Stimulated activated CD8-positive, alpha-beta memory T cell treated with anti-CD3 and anti-CD28 coated beads, Interleukin-2, amount 100 ng/mL, for 1 hour (primary cell): ENCODE measurements at regions not wholly inside any gene's neighbourhood (a gene's known extent, or its start where the extent isn't known, plus 50 kb on each side); places are given as distances from the start of the nearest gene placed in this dataset.
"Not testable (repeated sequence)": the region's sequence is repeated elsewhere in the genome, so short reads cannot be mapped to it uniquely, and the experiment has no call there.

Source experiments
- DNase-seq, 2 donors: peaks; one replicate each; pipeline ENCODE4 v3.0.0-alpha.2; 2020; ENCODE audit warnings: low read depth in 2 of 2

DNA sequence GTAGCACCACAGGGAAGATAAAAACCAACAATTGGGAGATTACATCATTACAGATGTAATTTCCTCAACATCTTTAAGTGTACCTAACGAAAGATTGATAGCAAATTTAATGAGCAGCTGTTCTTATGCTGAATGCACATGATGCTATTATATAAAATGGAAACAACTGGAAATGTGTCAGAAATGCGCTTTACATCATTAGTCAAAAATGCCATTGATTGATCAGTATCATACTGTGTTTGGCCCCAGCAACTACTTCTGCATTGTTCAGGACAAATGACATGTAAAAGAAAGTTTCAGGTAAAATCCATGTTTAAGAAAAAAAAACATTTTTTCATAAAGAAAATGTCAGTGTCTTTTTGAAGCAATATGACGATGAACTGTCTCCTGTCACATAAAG, 625.5 kb upstream of the MIR17HG start:
- no peak for DNase-seq

DNA sequence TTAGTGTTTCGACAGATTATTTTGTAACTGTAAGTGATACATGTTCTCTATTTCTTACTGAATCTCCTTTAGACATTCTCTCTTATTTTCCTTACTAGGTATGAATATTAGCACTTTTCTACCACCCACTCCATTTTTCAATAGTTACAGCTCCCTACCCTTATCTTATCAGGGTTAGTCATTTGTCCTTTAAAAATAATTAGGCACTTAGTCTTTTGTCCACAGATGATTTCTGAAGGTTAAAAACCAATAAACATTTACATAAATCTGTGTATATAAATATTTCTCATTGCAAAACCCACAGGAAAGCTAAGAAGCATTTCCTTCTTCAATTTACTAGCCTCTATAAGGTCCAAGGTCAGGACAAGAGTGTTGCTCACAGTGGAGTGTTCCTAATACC, 624.1 kb upstream of the MIR17HG start:
- DNase-seq = no peak

DNA sequence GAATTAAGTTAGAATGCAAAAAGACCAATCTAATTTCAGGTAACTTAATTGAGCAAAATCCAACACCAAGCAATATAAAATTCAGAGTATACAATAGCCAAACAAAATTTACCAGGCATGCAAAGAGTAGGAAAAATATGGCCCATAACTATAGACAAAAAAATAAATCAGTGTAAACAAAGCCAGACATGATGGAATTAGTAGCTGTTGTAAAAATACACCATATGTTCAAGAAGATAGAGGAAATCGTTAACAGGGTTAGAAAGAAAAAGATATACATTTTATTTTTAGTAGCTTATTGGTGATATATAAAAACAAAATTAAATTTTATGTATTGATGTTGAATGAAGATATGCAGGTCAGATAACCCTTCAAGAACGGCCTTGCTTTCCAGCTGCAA, 621.1 kb upstream of the MIR17HG start:
- DNase-seq = no peak

DNA sequence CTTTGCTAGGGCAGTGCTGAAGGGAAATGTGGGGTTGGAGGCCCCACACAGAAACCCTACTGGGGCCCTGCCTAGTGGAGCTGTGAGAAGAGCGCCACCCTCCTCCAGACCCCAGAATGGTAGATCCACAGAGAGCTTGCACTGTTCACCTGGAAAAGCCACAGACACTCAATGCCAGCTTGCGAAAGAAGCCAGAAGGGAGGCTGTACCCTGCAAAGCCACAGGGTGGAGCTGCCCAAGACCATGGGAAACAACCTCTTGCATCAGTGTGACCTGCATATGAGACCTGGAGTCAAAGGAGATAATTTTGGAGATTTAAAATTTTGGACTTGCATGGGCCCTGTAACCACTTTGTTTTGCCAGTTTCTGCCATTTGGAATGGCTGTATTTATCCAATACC, 615.4 kb upstream of the MIR17HG start:
- no peak for DNase-seq

DNA sequence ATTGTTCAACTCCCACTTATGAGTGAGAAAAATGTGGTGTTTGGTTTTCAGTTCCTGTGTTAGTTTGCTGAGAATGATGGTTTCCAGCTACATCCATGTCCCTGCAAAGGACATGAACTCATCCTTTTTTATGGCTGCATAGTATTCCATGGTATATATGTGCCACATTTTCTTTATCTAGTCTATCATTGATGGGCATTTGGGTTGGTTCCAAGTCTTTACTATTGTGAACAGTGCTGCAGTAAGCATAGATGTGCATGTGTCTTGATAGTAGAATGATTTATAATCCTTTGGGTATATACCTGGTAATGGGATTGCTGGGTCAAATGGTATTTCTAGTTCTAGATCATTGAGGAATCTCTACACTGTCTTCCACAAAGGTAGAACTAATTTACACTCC, 613.0 kb upstream of the MIR17HG start:
- not testable (repeated sequence) for DNase-seq

DNA sequence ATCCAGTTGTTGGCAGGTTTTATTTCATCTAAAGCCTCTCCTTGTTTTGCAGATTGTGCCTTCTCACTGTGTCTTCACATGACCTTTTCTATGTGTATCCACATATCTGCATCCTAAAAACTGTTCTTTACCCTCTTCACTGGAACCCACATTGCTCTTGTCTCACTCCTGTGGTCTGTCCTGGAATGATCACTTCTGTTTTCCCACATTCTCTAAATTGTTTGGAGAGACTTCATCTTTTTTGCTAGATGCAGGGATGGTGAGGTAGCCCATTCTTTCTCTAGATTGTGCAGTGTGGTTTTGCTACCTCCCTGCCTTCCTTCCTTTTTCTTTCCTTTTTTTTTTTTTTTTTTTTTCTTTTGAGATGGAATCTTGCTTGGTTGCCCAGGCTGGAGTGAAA, 608.6 kb upstream of the MIR17HG start:
- no peak for DNase-seq

DNA sequence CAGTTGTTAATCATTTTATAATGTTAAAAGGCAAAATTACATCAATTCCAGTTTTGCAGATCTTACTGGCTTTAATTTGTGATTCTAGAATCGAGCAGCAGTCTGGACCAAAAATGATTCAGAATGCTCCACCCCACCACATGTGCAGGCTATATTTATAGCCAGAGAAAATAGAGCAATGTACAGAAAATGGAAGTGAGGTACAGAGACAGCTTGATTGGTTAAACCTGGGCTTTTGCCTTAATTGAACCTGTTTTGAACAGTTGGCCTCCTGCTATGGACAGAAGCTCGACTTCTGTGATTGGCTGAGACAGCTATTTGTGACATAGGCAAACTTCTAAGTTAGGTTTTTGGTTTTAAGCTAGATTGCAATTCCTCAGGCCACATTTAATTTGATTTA, 607.4 kb upstream of the MIR17HG start:
- no peak for DNase-seq

DNA sequence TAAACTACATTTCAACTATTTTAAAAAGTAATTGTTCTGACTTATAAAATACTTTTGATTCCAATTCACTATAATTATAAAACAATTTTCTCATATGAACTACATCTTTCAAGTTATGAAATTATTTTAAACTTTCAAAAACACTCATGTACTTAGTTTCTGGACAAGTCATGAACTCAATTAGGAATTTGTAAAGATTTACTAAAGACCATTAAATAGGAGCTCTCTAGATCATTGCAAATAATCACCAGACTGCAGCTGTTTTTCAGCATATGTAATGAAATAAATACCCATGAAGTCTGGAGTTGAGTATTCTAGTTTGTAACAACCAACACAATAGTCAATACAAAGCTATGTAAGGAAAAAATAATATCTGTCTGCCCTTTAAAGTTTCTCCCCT, 605.1 kb upstream of the MIR17HG start:
- no peak for DNase-seq

DNA sequence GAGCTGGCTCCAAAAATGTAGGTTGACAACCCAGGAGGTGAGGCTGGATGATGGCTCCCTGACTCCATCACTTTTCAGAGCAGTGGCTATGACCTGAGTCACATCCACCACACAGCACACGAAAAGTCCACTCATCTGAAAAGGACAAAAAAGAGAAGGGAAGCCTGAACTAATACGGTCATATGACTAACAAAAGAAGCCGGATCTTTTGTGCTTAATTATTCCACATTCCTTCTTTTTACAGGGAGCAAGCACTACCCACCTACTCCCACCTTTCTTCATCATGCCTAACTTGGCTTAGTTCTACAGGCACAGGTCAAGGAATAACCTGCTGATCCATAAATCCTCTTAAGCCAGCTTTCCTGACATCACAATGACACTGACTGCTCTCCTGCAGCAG, 601.3 kb upstream of the MIR17HG start:
- no peak for DNase-seq

DNA sequence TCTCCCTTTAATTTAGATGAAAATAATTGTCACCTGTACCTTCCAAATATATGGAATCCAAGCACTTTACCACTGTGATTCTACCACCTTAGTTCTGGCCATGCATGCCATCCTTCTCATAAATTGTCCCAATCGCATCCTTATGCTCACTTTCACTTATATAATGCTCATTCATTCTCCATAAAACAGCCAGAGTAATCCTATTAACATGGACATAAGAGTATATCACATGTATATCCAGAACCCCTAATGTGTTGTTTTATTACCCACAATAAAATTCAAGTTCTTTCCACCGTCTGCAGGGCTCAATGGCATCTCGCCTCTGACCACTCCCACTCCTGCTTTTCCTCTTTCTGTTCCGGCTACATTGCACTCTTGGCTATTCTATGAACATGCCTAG, 597.5 kb upstream of the MIR17HG start:
- DNase-seq = no peak

DNA sequence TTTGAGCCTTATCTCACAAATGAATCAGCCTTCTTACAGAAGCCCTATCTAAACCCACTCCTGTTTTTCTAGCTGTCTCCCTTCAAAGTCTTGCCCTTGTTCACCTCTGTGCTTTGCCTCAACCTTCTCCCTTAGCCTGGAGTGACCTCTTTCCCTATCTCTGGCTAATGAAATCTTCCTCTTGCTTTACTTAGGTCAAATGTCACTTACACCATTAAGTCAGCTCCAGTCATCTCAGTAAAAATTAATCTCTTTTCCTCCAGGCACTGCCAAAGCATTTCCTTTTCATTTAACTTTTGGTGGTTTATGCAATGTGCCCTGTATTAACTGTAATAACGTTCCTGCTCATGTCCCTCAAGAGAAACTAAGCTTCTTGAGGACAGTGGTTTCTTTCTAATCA, 596.5 kb upstream of the MIR17HG start:
- no peak for DNase-seq

DNA sequence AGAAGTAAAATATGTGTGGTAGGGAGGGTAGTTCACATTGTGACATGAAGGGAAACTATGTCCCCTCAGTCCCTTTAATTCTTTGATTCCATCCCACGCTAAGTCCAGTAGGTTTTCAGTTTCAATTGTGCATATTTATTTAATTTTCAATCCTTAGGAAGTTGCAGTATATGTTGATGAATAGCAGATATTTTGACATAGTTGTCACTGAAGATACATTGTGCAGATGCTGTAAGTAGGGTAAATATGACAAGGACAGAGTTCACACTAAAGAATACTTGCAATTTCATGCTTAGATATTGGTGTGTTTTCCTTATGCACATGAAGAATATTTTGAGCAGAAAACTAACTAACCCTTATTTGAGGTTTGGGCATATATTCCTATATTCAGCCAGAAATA, 595.4 kb upstream of the MIR17HG start:
- DNase-seq = no peak

DNA sequence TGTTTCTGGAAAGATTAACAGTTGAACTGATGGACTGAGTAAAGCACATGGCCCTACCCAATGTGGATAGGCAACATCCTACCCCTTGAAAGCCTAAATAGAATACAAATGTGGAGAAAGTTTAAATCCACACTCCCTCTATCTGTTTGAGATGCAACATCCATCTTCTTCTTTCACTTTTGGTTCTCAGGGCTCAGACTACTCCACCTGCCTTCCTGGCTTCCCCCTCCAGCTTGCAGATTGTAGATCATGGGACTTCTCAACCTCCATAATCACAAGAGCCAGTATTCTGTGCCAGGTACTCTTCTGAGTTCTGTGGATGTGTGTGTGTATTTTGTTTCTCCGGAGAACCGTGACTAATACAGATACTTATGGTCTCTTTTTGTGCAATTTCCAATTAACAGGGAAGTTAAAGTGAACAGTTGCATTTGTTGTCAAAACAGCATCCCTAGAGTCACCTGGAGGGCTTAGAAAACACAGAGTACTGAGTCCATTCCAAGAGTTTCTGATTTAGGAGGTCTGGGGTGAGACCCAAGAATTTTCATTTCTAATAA, 590.3 kb upstream of the MIR17HG start:
- no peak for DNase-seq

DNA sequence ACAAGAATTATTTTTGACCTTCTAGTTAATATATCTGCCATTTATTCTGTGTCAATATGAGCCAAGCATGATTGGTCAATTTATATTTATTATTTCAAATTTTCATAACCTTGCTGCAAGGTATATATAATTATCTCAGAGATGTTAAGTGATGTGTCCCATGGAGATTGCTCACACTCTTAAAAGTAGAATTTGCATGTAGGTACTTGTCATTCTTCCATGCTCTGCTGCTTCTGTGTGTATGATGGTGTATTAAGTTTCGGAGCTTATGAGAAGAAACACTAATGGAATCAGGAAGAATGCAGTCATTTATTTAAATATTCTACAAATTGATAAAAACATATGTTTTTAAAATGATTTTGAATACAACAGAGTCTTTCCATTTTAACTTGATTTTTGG, 586.8 kb upstream of the MIR17HG start:
- DNase-seq = no peak

DNA sequence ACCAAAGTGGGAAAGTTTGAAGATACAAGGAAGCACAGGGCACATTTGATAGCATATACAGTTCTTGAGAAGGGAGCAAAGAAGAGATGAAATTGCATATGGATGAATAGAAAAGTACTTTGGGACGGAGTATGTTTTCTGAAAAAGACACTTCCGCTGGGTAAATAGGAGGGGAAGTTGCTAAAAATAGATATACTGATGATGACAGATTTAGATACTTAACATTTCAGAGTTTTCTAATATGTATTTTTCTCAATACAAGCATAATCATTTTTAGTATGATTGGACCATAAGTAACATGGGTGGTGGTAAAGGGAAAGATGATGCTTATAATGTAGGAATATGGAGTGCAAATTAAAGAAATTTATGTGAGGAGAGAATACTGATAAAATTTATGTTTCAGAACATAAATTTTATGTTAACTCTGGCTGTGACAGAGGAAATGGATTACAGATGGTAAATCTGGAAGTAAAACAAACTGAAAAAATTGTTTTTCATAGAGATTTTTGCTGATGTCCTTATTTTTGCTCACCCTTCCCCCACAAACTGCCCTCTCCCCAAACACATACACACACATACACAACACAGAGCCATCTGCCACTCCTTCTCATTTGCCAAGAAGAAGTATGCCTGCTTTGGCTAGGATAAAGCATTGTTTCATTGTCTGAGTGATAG, 583.9 kb upstream of the MIR17HG start:
- no peak for DNase-seq

DNA sequence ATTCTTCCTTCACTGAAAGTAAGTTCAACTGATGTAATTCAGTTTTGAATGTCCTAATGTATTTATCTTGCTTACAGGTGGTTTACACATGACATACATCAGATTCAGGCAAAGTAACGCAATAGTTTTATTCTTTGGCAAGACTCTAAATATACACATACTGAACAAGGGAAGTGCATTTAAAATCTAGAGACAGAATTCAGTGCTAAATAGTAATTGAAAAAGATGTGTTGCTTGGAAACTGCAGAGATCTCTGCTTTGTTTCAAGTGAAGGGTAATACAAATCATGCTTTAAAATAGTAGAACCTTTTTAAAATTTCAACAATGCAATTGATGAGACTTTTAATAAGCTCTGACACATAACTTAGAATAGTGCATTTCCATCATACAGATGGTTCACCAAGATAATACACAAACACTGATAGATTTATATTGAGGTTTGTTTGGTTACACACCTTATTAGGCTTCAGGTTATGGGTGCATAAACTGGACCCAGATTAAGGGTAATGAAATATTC, 581.0 kb upstream of the MIR17HG start:
- no peak for DNase-seq

DNA sequence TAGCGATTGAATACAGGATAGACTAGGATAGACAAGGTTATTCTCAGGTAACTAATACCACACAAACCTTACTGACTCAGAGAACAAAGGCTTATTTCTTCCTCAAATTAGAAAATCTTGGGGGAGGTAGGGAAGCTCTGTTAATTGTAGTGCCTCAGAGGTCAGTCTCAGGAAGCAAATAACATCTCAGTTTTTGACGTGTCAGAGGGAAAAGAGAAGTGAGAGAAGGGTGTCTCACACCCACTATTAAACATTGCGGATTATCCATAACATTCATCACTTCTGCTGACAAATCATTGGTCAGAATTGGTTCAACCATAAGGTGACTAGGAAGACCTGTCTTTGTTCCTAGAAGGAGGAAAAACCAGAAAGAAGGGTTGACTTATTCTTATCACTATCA, 579.4 kb upstream of the MIR17HG start:
- no peak for DNase-seq

DNA sequence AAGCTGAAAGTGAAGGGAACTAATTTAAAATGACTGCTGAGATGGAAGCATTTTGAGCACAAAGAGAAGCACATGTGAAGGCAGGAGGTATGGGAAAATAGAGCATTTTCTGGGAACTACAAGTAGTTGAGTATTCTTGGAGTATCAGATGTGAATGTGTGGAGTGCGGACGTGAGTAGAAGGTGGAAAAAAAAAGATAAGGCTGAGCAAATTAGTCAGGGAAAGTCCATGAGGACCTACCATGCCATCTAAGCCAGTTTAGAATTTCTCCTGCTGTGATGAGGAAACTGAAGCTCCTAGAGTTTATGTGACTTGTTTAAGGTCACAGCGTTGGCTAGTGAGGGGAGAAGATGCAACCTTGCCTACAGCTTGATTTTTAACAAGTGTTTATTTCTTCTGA, 578.1 kb upstream of the MIR17HG start:
- no peak for DNase-seq

DNA sequence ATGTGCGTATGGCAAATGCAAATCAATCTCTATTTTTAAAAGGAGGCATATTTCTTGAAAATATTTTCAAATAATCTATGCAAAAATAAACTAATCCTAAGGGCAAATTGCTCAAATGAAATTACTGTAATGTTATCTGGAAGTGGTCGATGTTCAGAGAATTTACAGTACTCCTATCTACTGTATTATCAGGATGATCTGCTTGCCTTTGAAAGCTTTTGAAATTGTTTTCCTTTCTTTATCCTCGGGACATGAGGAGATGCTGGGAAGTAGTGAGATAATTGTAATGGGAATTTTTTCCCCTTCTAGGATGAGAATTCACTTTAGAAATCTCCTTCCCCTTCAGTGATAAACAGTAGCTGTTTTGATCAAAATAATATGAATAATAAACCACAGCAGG, 577.2 kb upstream of the MIR17HG start:
- no peak for DNase-seq

DNA sequence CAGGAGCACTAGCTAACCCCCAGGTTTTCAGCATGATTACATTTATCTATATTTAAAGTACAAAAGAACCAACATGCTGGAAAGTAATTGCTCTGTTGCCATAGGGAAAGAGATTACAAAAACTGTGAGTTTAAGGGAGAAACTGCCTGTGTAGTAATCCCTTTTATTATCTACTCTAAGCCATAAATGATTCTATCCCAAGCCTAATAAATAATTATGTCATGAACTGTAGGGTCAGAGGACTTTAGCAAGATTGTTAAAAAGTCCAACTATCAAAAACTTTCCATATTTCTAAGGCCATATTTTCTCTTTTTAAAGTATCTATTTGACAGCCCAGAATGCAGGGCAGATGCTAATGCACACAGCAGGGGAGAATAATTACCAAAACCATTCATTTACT, 573.8 kb upstream of the MIR17HG start:
- DNase-seq = no peak

DNA sequence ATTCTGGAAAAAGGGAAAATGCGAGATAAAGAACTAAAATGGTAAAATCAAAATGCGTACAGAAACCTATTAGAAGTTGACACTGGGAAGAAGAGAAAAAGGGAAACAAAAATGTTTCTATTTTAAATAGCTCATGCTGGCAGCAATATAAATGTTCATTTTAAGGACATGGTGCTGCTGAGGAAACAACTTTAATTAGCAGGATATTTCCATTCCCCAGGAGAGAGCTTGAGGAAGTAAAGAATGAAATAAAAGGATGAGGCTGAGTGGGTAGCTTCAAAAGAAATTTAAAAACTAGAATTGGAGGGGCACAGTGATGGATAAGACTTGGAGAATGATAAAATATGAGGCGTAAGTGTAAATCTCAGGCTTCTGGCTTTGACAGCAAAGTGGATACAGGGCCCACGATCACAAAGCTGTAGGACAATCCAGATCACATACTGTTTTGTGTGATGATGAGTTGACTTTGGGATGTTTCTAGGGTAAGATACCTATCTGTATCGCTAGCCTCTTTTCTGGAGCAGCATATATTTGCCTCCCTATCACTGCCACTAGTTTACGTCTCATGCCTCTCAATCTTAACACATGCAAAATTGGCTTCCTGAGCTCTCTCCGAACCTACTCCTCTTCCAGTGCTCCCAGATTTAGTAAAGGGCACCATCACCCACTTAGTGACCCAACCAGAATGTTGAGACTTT, 571.3 kb upstream of the MIR17HG start:
- DNase-seq = no peak

DNA sequence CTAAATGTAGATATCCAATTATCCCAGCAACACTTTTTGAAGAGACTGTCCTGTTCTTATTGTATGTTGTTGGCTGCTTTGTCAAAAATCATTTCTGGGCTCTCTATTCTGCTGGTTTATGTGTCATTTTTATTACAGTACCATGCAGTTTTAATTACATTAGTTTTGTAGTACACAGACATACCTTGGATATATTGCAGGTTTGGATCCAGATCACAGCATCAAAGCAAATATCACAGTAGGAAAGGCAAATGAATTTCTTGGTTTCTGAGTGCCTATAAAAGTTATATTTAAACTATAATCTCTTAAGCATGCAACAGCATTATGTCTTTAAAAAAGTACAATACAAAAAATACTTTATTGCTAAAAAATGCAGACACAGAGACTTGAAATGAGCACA, 564.2 kb upstream of the MIR17HG start:
- DNase-seq = no peak

DNA sequence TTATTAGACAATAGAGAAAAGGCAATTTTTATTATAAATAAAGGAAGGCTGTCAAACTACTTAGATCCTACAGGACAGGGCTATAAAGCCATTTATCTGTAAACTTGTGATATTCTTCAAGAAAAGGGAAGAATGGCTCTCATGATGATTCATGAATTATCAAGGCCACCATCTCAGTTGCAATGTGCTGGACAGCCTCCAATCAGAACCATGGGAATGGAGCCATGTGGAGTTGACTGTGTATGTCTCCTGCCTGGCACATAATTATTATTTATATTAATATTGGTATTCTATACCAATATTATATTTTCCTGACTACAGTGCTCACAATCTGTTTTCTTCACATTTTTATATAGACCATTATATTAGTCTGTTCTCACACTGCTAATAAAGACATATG, 560.5 kb upstream of the MIR17HG start:
- DNase-seq = no peak
